ENCODE measurements at regions not wholly inside any gene's neighbourhood (a gene's known extent, or its start where the extent isn't known, plus 50 kb on each side); places are given as distances from the start of the nearest gene placed in this dataset.

- no peak for FAIRE-seq
- CTCF ChIA-PET (ENCODE audit: partially characterized antibody): interaction anchor here (1.3 to 1.9 kb wide), 3 partner anchors 10 to 460 kb away, joined by 3 to 4 read pairs (median 3); no protein-coding TSS in a partner anchor
- no peak for DNase-seq (ENCODE audit: low read depth in 1 of 2, low spot score in 2 of 2)
- Histone ChIP-seq H2BK5ac (ENCODE audit: low read depth, low read length) (no peak overlapping the region), H2BK15ac (ENCODE audit: low read length) (no peak overlapping the region), H3K4me3 (ENCODE audit: extremely low read depth in 1 of 4, insufficient read depth in 2 of 4, low read depth in 3 of 4, low read length in 4 of 4) (no peak overlapping the region), H4K20me1 (replicated peaks in 1 of 2; ENCODE audit: control insufficient read depth in 1 of 2, insufficient read depth in 2 of 2, low read length in 2 of 2) (no peaks in the 10 kb centered on the region), H3K27ac (ENCODE audit: low read depth, low read length) (no peak overlapping the region), H3K9me3 (ENCODE audit: insufficient read depth in 2 of 2, low read depth in 1 of 2, low read length in 1 of 2) (no peaks in the 10 kb centered on the region), H4K8ac (ENCODE audit: extremely low read depth, insufficient read depth, low read length) (no peak overlapping the region), H3K56ac (replicated peaks; ENCODE audit: insufficient read length, low read depth, low read length) (no peak overlapping the region), H4K5ac (ENCODE audit: insufficient read length, low read depth, low read length) (no peak overlapping the region), H3K23ac (ENCODE audit: insufficient read length) (no peak overlapping the region), H4K91ac (replicated peaks; ENCODE audit: insufficient read length, low read length) (no peak overlapping the region), H3K9ac (replicated peaks in 1 of 4; ENCODE audit: extremely low read depth in 1 of 4, low read depth in 3 of 4, low read length in 3 of 4) (no peak overlapping the region), H3K36me3 (ENCODE audit: control insufficient read depth in 2 of 4, insufficient read depth in 4 of 4, low read length in 3 of 4) (no peaks in the 10 kb centered on the region), H3K18ac (ENCODE audit: extremely low read depth, low read length) (no peak overlapping the region), H3K4ac (replicated peaks; ENCODE audit: insufficient read length, low read depth, low read length) (no peak overlapping the region), H2AK5ac (ENCODE audit: low read depth, low read length) (no peak overlapping the region), H2BK120ac (replicated peaks; ENCODE audit: low read depth, low read length) (no peak overlapping the region), H3K23me2 (ENCODE audit: low read depth, low read length) (no peaks in the 10 kb centered on the region), H3K27me3 (replicated peaks in 1 of 4; ENCODE audit: control insufficient read depth in 3 of 4, extremely low read depth in 1 of 4, insufficient read depth in 3 of 4, low read length in 3 of 4) (no peaks in the 10 kb centered on the region), H2BK12ac (ENCODE audit: low read depth, low read length) (no peak overlapping the region), H2AFZ (ENCODE audit: low read length) (no peak overlapping the region), H3K79me1 (ENCODE audit: low read depth, low read length) (no peaks in the 10 kb centered on the region), H3K79me2 (ENCODE audit: control insufficient read depth in 1 of 2, insufficient read depth in 2 of 2, low read length in 2 of 2) (no peaks in the 10 kb centered on the region), H3K14ac (ENCODE audit: insufficient read length) (no peak overlapping the region), H2BK20ac (ENCODE audit: low read length) (no peak overlapping the region), H3K4me1 (replicated peaks in 1 of 4; ENCODE audit: control insufficient read depth in 3 of 4, insufficient read depth in 4 of 4, low read length in 3 of 4) (no peaks in the 10 kb centered on the region), H3K4me2 (ENCODE audit: insufficient read depth in 1 of 2, low read depth in 2 of 2, low read length in 2 of 2) (no peak overlapping the region)
- WGBS, 2 experiments (ENCODE audit: extremely low coverage in 1 of 2, insufficient coverage in 1 of 2, insufficient read length in 1 of 2, insufficient replicate concordance in 2 of 2, low coverage in 1 of 2, low lambda C conversion rate in 2 of 2, missing lambda C conversion rate in 1 of 2): 93% methylated on average over 2 of the region's 2 CpGs; no CpG with 5 or more reads in 1 of the 2 experiments
- POLR2A ChIA-PET (ENCODE audit: partially characterized antibody): no interaction called here
- no peak for TF ChIP-seq BACH1 (IDR thresholded peaks at IDR 0.05; ENCODE audit: low read length)
Observed at GRCh38 chr6:82035526-82035925, 212.0 kb downstream of the IBTK start.

Data from H1 (cell line).